ENCODE measurements at regions not wholly inside any gene's neighbourhood (a gene's known extent, or its start where the extent isn't known, plus 50 kb on each side); places are given as distances from the start of the nearest gene placed in this dataset.
"Not testable (repeated sequence)": the region's sequence is repeated elsewhere in the genome, so short reads cannot be mapped to it uniquely, and the experiment has no call there.

DNA sequence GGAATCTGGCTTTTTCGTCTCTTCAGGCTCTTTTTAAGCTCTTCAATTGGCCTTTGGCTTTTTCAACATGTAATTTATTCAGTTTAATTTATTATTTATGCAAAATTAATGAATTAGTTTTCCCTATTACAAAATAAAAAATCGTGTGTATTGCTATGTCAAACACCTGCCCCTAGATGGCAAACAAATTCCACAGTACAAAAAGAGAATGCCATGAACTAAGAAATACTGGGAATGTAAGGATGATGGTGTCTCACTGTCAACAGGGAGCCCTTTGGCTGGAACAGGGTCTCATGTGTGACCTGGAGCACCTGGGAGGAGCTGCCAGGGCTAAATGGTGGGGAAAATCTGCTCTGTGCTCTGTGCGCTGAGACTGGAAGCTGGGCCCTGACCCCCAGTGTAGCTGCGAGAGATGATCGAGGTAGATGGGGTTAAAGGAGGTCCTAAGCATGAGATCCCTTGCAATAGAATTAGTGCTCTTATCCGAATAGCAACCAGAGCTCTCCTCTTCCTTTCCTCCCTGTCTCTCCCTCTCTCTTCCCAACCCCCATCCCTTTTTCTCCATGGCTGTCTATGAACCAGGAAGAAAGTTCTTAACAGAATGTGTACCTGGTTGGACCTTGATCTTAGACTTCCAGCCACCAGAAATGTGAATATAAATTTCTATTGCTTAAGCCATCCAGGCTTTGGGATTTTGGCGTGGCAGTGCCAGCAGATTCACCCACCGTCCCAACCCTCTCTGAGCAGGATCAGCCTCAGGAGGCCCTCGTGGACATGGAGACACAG, 1183.5 kb downstream of the RPIA start:
- not testable (repeated sequence) for TF ChIP-seq POLR2A (IDR thresholded peaks at IDR 0.05; ENCODE audit: low read depth, low read length); EZH2 (IDR thresholded peaks at IDR 0.05; ENCODE audit: borderline replicate concordance, control insufficient read depth, low read depth, low read length); ATF3 (IDR thresholded peaks at IDR 0.05; ENCODE audit: borderline replicate concordance, extremely low read depth, low read depth, low read length); HDAC6 (IDR thresholded peaks at IDR 0.05; ENCODE audit: unreplicated experiment); SMAD1 (IDR thresholded peaks at IDR 0.05; ENCODE audit: low read depth, partially characterized antibody); REST (IDR thresholded peaks at IDR 0.05; ENCODE audit: low read depth, low read length)
- TF ChIP-seq, protein P1, sequence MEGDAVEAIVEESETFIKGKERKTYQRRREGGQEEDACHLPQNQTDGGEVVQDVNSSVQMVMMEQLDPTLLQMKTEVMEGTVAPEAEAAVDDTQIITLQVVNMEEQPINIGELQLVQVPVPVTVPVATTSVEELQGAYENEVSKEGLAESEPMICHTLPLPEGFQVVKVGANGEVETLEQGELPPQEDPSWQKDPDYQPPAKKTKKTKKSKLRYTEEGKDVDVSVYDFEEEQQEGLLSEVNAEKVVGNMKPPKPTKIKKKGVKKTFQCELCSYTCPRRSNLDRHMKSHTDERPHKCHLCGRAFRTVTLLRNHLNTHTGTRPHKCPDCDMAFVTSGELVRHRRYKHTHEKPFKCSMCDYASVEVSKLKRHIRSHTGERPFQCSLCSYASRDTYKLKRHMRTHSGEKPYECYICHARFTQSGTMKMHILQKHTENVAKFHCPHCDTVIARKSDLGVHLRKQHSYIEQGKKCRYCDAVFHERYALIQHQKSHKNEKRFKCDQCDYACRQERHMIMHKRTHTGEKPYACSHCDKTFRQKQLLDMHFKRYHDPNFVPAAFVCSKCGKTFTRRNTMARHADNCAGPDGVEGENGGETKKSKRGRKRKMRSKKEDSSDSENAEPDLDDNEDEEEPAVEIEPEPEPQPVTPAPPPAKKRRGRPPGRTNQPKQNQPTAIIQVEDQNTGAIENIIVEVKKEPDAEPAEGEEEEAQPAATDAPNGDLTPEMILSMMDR (IDR thresholded peaks at IDR 0.05 in 2 of 3, conservative IDR thresholded peaks at IDR 0.05 in 1 of 3; ENCODE audit: control insufficient read depth in 2 of 3, extremely low read depth in 1 of 3, insufficient read depth in 1 of 3, low read depth in 3 of 3, low read length in 3 of 3), result not testable (repeated sequence)
- TF ChIP-seq, protein P2, sequence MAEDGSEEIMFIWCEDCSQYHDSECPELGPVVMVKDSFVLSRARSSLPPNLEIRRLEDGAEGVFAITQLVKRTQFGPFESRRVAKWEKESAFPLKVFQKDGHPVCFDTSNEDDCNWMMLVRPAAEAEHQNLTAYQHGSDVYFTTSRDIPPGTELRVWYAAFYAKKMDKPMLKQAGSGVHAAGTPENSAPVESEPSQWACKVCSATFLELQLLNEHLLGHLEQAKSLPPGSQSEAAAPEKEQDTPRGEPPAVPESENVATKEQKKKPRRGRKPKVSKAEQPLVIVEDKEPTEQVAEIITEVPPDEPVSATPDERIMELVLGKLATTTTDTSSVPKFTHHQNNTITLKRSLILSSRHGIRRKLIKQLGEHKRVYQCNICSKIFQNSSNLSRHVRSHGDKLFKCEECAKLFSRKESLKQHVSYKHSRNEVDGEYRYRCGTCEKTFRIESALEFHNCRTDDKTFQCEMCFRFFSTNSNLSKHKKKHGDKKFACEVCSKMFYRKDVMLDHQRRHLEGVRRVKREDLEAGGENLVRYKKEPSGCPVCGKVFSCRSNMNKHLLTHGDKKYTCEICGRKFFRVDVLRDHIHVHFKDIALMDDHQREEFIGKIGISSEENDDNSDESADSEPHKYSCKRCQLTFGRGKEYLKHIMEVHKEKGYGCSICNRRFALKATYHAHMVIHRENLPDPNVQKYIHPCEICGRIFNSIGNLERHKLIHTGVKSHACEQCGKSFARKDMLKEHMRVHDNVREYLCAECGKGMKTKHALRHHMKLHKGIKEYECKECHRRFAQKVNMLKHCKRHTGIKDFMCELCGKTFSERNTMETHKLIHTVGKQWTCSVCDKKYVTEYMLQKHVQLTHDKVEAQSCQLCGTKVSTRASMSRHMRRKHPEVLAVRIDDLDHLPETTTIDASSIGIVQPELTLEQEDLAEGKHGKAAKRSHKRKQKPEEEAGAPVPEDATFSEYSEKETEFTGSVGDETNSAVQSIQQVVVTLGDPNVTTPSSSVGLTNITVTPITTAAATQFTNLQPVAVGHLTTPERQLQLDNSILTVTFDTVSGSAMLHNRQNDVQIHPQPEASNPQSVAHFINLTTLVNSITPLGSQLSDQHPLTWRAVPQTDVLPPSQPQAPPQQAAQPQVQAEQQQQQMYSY (CRISPR knock-in tag; IDR thresholded peaks at IDR 0.05), result not testable (repeated sequence)

Data from GM12878 (cell line).